ENCODE measurements at regions not wholly inside any gene's neighbourhood (a gene's known extent, or its start where the extent isn't known, plus 50 kb on each side); places are given as distances from the start of the nearest gene placed in this dataset.

GRCh38 chr7:16115374-16115773 lies 306.0 kb downstream of the CRPPA start:
- in situ Hi-C loops (cut with HindIII; ENCODE audit: low sequenced_read_pairs): no loop called here
- TF ChIP-seq CTCF (IDR thresholded peaks at IDR 0.05; ENCODE audit: low read depth, low read length, missing control alignments): no peak
- DNase-seq (ENCODE audit: low read depth): no peak
- no peak overlapping the region for H3K4me3 ChIP-seq (ENCODE audit: low read depth, low read length)

DNA sequence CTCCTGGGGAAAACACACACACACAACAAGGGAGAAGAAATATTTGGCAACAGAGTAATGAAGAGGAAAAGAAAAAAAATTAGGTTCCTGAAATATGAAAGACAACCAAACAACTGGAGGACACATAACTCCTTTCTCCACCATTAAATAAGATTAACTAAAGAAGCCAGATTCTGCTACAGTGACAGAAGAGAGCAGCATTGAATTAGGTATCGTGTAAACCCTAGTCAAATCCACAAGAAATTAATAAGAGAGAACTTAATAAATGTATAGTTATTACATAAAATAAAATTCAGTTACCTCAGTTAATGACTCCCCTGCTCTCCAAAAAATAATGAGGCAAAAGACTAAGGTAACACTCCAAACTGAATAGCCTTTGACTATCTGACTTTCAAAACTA lies 306.7 kb downstream of the CRPPA start:
- in situ Hi-C loops (cut with HindIII; ENCODE audit: low sequenced_read_pairs): no loop called here
- no peak overlapping the region for H3K4me3 ChIP-seq (ENCODE audit: low read depth, low read length)
- peak; percentile 48 for DNase-seq (ENCODE audit: low read depth)
- peak; percentile 39 for TF ChIP-seq CTCF (IDR thresholded peaks at IDR 0.05; ENCODE audit: low read depth, low read length, missing control alignments)

- H3K4me3 ChIP-seq (ENCODE audit: low read depth, low read length): no peak overlapping the region
- no peak for TF ChIP-seq CTCF (IDR thresholded peaks at IDR 0.05; ENCODE audit: low read depth, low read length, missing control alignments)
- in situ Hi-C loops (cut with HindIII; ENCODE audit: low sequenced_read_pairs): no loop called here
- no peak for DNase-seq (ENCODE audit: low read depth)
Measured at GRCh38 chr7:16114071-16114470, 307.3 kb downstream of the CRPPA start.

GRCh38 chr7:16113058-16113457 lies 308.3 kb downstream of the CRPPA start:
- H3K4me3 ChIP-seq (ENCODE audit: low read depth, low read length): no peak overlapping the region
- no peak for DNase-seq (ENCODE audit: low read depth)
- no peak for TF ChIP-seq CTCF (IDR thresholded peaks at IDR 0.05; ENCODE audit: low read depth, low read length, missing control alignments)
- in situ Hi-C loops (cut with HindIII; ENCODE audit: low sequenced_read_pairs): no loop called here

DNA sequence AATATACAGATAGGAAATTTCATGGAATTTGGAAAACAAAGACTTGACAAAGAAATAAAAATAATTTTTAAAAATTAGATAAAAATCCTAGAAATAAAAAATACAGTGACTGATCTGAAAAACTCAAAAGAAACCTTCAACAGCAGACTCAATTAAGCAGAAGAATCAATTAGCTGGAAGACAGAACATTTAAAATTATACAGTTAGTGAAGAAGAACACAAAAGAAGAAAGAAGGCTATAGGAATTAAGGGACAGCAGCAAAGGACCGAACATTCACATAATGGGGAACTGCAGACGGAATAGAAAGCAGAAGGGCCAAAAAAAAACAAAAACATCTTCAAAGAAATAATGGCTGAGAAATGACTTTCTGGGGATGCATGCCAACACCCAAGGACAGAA lies 314.5 kb downstream of the CRPPA start:
- in situ Hi-C loops (cut with HindIII; ENCODE audit: low sequenced_read_pairs): no loop called here
- TF ChIP-seq CTCF (IDR thresholded peaks at IDR 0.05; ENCODE audit: low read depth, low read length, missing control alignments): no peak
- no peak overlapping the region for H3K4me3 ChIP-seq (ENCODE audit: low read depth, low read length)
- DNase-seq (ENCODE audit: low read depth): no peak

GRCh38 chr7:16106300-16106699 lies 315.0 kb downstream of the CRPPA start:
- no peak for DNase-seq (ENCODE audit: low read depth)
- no peak for TF ChIP-seq CTCF (IDR thresholded peaks at IDR 0.05; ENCODE audit: low read depth, low read length, missing control alignments)
- in situ Hi-C loops (cut with HindIII; ENCODE audit: low sequenced_read_pairs): no loop called here
- H3K4me3 ChIP-seq (ENCODE audit: low read depth, low read length): no peak overlapping the region

Measured in astrocyte of the cerebellum (primary cell).